NCI-H446 (cell line): ENCODE measurements at regions not wholly inside any gene's neighbourhood (a gene's known extent, or its start where the extent isn't known, plus 50 kb on each side); places are given as distances from the start of the nearest gene placed in this dataset.
"Not testable (repeated sequence)": the region's sequence is repeated elsewhere in the genome, so short reads cannot be mapped to it uniquely, and the experiment has no call there.

Experiments
- DNase-seq, 2 experiments: peaks; one replicate each; lab custom pipeline; 2025; lab: John Stamatoyannopoulos, UW

- no peak for DNase-seq
These were observed 542.4 kb downstream of the FLRT2 start for GRCh38 chr14:86072116-86072894.

GRCh38 chr14:86066651-86067050 lies 536.7 kb downstream of the FLRT2 start:
- no peak for DNase-seq

GRCh38 chr14:86065407-86065806 lies 535.5 kb downstream of the FLRT2 start:
- DNase-seq = no peak

GRCh38 chr14:86064595-86064994 lies 534.7 kb downstream of the FLRT2 start:
- DNase-seq = not testable (repeated sequence)

- DNase-seq = peak in 1 of 2 experiments; percentile 21
These were observed 527.2 kb downstream of the FLRT2 start for GRCh38 chr14:86057018-86057667.

- DNase-seq = no peak
These were observed 525.6 kb downstream of the FLRT2 start for GRCh38 chr14:86055512-86056075.

GRCh38 chr14:86052868-86053267 lies 522.9 kb downstream of the FLRT2 start:
- no peak for DNase-seq

GRCh38 chr14:86050757-86051156 lies 520.8 kb downstream of the FLRT2 start:
- DNase-seq = no peak

- no peak for DNase-seq
These were observed 520.2 kb downstream of the FLRT2 start for GRCh38 chr14:86050072-86050683.

GRCh38 chr14:86039176-86039575 lies 509.2 kb downstream of the FLRT2 start:
- no peak for DNase-seq

- peak in 1 of 2 experiments; percentile 29 for DNase-seq
These were observed 508.6 kb downstream of the FLRT2 start for GRCh38 chr14:86038387-86039042.

DNA sequence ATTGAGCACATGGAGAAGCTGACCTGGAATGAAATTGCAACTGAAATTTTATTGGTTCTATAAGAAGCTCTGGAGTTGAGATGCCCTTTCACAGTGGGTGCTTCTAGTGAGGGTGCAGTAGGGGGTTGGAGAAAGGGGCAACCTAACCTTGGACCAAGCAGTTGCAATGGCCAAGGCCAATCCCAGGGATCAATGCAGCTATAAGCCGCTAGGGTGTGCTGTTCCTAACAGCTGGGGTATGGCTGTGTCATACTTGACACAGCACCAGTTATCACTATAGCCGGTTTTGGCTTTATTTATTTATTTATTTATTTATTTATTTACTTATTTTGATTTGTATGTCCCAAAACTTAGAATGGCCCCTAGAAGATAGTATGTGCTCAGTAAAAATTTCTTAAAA lies 505.9 kb downstream of the FLRT2 start:
- DNase-seq = peak in 1 of 2 experiments; percentile 18

- no peak for DNase-seq
These were observed 498.0 kb downstream of the FLRT2 start for GRCh38 chr14:86027990-86028389.

DNA sequence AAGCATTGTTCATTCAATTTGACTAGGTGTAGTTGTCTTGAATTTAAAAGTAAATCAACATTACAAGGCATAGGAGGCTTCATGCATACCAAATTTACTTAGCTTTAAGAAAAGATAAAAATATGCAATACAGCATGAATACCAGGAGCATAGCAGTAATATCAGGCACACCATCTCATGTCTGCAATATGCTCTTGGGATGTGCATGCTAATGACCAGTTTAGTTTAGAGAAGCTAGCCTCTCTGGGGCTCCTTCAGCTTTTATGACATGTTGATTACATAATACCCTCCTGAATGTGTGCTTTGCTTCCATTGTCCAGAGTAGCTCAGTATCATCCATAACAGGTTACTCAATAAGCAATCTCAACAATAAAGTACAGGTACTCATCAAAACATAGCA lies 497.2 kb downstream of the FLRT2 start:
- no peak for DNase-seq

DNA sequence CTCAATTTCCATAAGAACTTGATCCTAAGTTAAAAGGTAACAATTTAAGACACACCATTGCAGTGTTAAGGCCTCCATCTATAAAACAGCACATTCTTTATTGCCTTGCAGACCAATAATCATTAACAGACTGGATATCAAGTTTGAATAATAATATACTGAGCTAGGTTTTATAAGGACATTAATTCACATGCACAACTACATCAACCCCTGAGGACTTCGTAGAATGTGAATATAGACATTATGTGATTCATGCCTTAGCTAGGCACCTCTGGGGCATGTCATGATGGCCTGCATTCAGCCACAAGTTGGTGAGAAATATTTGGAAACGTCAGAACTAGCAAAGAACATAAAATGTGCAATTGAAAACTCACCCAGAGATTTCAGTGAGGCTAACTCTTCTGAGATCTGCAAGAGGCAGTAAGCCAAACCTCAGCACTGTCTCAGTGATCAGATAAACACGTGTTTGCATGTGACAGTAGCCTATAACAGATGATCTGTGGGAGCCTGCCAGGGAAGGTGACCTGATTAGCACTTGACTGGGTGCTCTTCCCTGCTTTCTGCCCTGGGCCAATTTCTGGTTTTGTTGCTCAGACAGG lies 492.2 kb downstream of the FLRT2 start:
- DNase-seq = no peak

DNA sequence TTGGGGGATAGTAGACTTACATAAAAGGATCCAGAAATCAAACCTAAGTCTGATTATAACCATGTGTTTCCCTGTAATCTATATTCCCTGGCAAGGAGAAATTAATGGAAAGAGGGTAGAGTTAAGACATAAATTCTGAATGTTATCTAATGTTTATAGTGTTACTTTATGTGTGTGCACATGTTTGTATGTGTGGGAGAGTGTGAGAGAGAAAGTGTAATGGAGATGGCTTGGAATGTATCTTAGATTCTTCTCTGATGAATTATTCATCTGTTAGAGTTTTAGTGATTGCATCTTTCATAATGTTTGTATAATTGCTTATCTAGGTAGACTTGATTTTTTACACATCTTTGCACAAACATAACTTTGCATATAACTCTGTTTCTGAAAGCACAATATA lies 490.9 kb downstream of the FLRT2 start:
- DNase-seq = no peak

DNA sequence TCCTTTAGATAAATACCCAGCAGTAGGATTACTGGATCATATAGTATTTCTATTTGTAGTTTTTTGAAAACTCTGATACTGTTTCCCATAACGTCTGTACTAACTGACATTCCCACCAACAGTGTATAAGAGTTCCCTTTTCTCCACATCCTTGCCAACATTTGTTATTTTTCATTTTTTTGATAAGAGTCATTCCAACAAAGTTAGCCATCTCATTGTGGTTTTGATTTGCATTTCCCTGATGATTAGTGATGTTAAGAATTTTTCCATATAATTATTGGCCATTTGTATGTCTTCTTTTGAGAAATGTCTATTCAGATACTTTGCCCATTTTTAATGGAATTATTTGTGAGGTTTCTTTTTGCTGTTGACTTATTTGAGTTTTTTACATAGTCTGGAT lies 486.0 kb downstream of the FLRT2 start:
- no peak for DNase-seq

- DNase-seq = no peak
These were observed 485.6 kb downstream of the FLRT2 start for GRCh38 chr14:86015511-86015910.

- DNase-seq = no peak
These were observed 483.7 kb downstream of the FLRT2 start for GRCh38 chr14:86013641-86014040.

- DNase-seq = no peak
These were observed 482.5 kb downstream of the FLRT2 start for GRCh38 chr14:86012461-86012860.

DNA sequence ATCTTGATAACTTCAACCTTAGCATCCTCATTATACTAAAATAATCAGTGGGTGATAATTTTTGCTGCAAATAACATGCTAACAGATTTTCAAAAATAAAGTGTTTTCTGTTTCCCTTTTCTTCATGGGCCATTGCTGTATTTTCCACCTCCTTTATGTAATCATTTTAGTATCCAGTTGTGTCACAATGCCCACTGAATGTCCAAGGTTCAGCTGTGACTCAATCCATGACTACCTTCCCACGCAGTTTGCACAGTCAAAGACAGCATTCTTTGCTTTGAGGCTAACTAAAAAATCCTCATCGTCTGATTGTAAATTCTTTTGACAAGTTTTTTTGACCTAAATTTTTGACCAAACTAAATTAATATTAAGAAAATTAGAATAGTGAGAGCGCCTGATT lies 474.1 kb downstream of the FLRT2 start:
- DNase-seq = no peak

DNA sequence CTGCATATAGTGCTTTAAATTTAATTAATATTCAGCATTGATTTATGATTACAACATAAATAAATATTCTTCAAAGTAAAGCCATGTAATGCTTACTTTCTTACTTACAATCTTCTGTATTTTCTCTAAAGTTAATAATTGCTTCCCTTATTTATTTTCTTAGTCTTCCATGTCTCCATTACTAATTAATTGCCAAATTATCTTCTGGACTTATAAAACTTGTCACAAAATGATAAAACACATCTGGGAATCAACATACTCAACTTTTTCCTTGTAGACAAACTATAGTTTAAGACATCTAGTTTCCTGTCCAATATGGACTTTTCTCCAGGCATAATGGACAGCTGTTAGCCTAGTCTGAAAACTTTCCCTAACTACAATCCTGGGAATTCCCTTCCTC lies 466.6 kb downstream of the FLRT2 start:
- DNase-seq = no peak
